GM12891 (cell line): ENCODE measurements at regions not wholly inside any gene's neighbourhood (a gene's known extent, or its start where the extent isn't known, plus 50 kb on each side); places are given as distances from the start of the nearest gene placed in this dataset.

ENCODE experiments used
- DNase-seq: peaks from one replicate; pipeline ENCODE4 v3.0.0; 2011; ENCODE audit warnings: low spot score; ENCODE audit not compliant: insufficient read length
- FAIRE-seq: peaks from 2 replicates; lab custom pipeline; 2011; peaks lifted over from hg19 to GRCh38; lab: Jason Lieb, UNC
- PAX5 ChIP-seq: IDR thresholded peaks from 2 replicates; pipeline ENCODE4 v1.6.1; 2011; ENCODE audit warnings: low read length, moderate library complexity, mild to moderate bottlenecking; ENCODE audit not compliant: insufficient read depth, severe bottlenecking
- POLR2A ChIP-seq: IDR thresholded peaks from 2 replicates; pipeline ENCODE4 v1.6.1; 2011; ENCODE audit warnings: low read depth, low read length, control low read depth
- POLR2AphosphoS5 ChIP-seq: IDR thresholded peaks from 2 replicates; pipeline ENCODE4 v1.6.1; 2011; ENCODE audit warnings: low read depth, low read length, control low read depth
- POU2F2 ChIP-seq: IDR thresholded peaks from 2 replicates; pipeline ENCODE4 v1.6.1; 2011; ENCODE audit warnings: low read depth, mild to moderate bottlenecking, control low read depth, low read length, moderate library complexity
- SPI1 ChIP-seq: IDR thresholded peaks from 2 replicates; pipeline ENCODE4 v1.6.1; 2011; ENCODE audit warnings: low read depth, low read length, control low read depth
- TAF1 ChIP-seq: IDR thresholded peaks from 2 replicates; pipeline ENCODE4 v1.6.1; 2011; ENCODE audit warnings: low read depth, low read length, control low read depth

GRCh38 chrX:69046996-69047490, 118.2 kb downstream of the PJA1 start:
- DNase-seq (no peak), FAIRE-seq (no peak)
- TF ChIP-seq POLR2AphosphoS5 (no peak), PAX5 (no peak), POU2F2 (no peak), TAF1 (no peak)

GRCh38 chrX:69045616-69046345, 119.5 kb downstream of the PJA1 start:
- DNase-seq (no peak), FAIRE-seq (no peak)
- TF ChIP-seq POLR2AphosphoS5 (no peak), POLR2A (no peak), TAF1 (no peak), SPI1 (no peak), POU2F2 (no peak), PAX5 (no peak)

GRCh38 chrX:69038816-69039215, 126.4 kb downstream of the PJA1 start:
- no peak for DNase-seq
- TF ChIP-seq TAF1 (no peak), PAX5 (no peak), SPI1 (no peak), POLR2A (no peak), POLR2AphosphoS5 (no peak), POU2F2 (no peak)
- no peak for FAIRE-seq

GRCh38 chrX:69038188-69038587, 127.1 kb downstream of the PJA1 start:
- TF ChIP-seq SPI1 (no peak), POU2F2 (no peak), POLR2A (no peak), TAF1 (no peak), POLR2AphosphoS5 (no peak), PAX5 (no peak)
- FAIRE-seq (no peak), DNase-seq (no peak)

- no peak for DNase-seq
- no peak for TF ChIP-seq POU2F2
- no peak for TF ChIP-seq POLR2AphosphoS5
- TF ChIP-seq TAF1, result no peak
- TF ChIP-seq SPI1, result no peak
- no peak for TF ChIP-seq PAX5
- TF ChIP-seq POLR2A, result no peak
- FAIRE-seq, result no peak
Measured at GRCh38 chrX:69037786-69038185, 127.5 kb downstream of the PJA1 start.

- no peak for DNase-seq
- no peak for FAIRE-seq
- TF ChIP-seq POLR2A, result no peak
- TF ChIP-seq PAX5, result no peak
- no peak for TF ChIP-seq TAF1
- no peak for TF ChIP-seq SPI1
- TF ChIP-seq POU2F2, result no peak
- TF ChIP-seq POLR2AphosphoS5, result no peak
Measured at GRCh38 chrX:69036674-69037573, 128.3 kb downstream of the PJA1 start.

- DNase-seq (no peak), FAIRE-seq (no peak)
- TF ChIP-seq POLR2AphosphoS5 (no peak), PAX5 (no peak), POU2F2 (no peak), POLR2A (no peak), SPI1 (no peak), TAF1 (no peak)
Measured at GRCh38 chrX:69034451-69034850, 130.8 kb downstream of the PJA1 start.

GRCh38 chrX:69033936-69034335, 131.3 kb downstream of the PJA1 start:
- DNase-seq (no peak), FAIRE-seq (no peak)
- TF ChIP-seq POLR2AphosphoS5, result no peak
- no peak for TF ChIP-seq TAF1
- no peak for TF ChIP-seq PAX5
- no peak for TF ChIP-seq POLR2A
- TF ChIP-seq SPI1, result no peak
- no peak for TF ChIP-seq POU2F2

- DNase-seq (no peak), FAIRE-seq (no peak)
- TF ChIP-seq POLR2A (no peak), POLR2AphosphoS5 (no peak), SPI1 (no peak), PAX5 (no peak), POU2F2 (no peak), TAF1 (no peak)
Measured at GRCh38 chrX:69032601-69033000, 132.7 kb downstream of the PJA1 start.
